PC-3 (cell line): ENCODE measurements at regions not wholly inside any gene's neighbourhood (a gene's known extent, or its start where the extent isn't known, plus 50 kb on each side); places are given as distances from the start of the nearest gene placed in this dataset.
"Not testable (repeated sequence)": the region's sequence is repeated elsewhere in the genome, so short reads cannot be mapped to it uniquely, and the experiment has no call there.

Experiments
- ATAC-seq: fragments of 200-7000 bp; cut with Tn5 transposase; 2 replicates; pipeline ENCODE4 v1.9.1; 2020; ENCODE audit warnings: mild to moderate bottlenecking, moderate library complexity
- BruUV-seq: library from RNA; stranded (reverse); fragments of 400-500 nt; replicated peaks from 2 replicates; lab custom pipeline; 2021; lab: Mats Ljungman, UMichigan
- CTCF ChIA-PET: fragments of 300-600 bp; sonication (Branson Sonifier 250); formaldehyde crosslinking; loops from one replicate; lab custom pipeline; 2022; ENCODE audit warnings: antibody characterized with exemption; lab: Charles Lee
- POLR2A ChIA-PET: fragments of 300-600 bp; sonication (Branson Sonifier 250); formaldehyde crosslinking; loops from one replicate; lab custom pipeline; 2022; ENCODE audit warnings: antibody characterized with exemption; ENCODE audit not compliant: unreplicated experiment; lab: Charles Lee
- DNase-seq: peaks from one replicate; pipeline ENCODE4 v3.0.0-alpha.2; 2015
- H2AFZ ChIP-seq: fragments of 300-600 bp; sonication (generic); 2 replicates; pipeline ENCODE4 v1.6.0; 2016; ENCODE audit warnings: antibody characterized with exemption, low read length
- H3F3A ChIP-seq: fragments of 300-600 bp; sonication (generic); one replicate; pipeline ENCODE4 v1.6.0; 2017; ENCODE audit warnings: antibody characterized with exemption, low read length, control low read depth, mild to moderate bottlenecking; ENCODE audit not compliant: unreplicated experiment
- H3K27ac ChIP-seq: fragments of 300-600 bp; sonication (generic); 2 replicates; pipeline ENCODE4 v1.5.1; 2016; ENCODE audit warnings: mild to moderate bottlenecking, low read length
- H3K27me3 ChIP-seq: fragments of 300-600 bp; sonication (generic); 2 replicates; pipeline ENCODE4 v1.6.1; 2016; ENCODE audit warnings: low read length, mixed read lengths
- H3K36me3 ChIP-seq: fragments of 300-600 bp; sonication (generic); 2 replicates; pipeline ENCODE4 v1.6.1; 2016; ENCODE audit warnings: low read depth, mixed run types, low read length, mixed read lengths
- H3K4me1 ChIP-seq: fragments of 300-600 bp; sonication (generic); 2 replicates; pipeline ENCODE4 v1.5.1; 2016; ENCODE audit warnings: low read length; ENCODE audit not compliant: insufficient read depth
- H3K4me2 ChIP-seq: fragments of 300-600 bp; sonication (generic); 2 replicates; pipeline ENCODE4 v1.6.0; 2016; ENCODE audit warnings: low read length
- H3K4me3 ChIP-seq: fragments of 300-600 bp; sonication (generic); 2 replicates; pipeline ENCODE4 v1.5.1; 2016; ENCODE audit warnings: mild to moderate bottlenecking, low read length, mixed read lengths
- H3K79me2 ChIP-seq: fragments of 300-600 bp; sonication (generic); 2 replicates; pipeline ENCODE4 v1.6.1; 2017; ENCODE audit warnings: low read length, mixed read lengths
- H3K9ac ChIP-seq: fragments of 300-600 bp; sonication (generic); 2 replicates; pipeline ENCODE4 v1.6.0; 2016; ENCODE audit warnings: mild to moderate bottlenecking, low read length
- H3K9me2 ChIP-seq: fragments of 300-600 bp; sonication (generic); replicated peaks from 2 replicates; pipeline ENCODE4 v1.6.1; 2016; ENCODE audit warnings: mixed run types, low read length, mixed read lengths
- H3K9me3 ChIP-seq: fragments of 300-600 bp; sonication (generic); 2 replicates; pipeline ENCODE4 v1.6.1; 2016; ENCODE audit warnings: low read length, mixed read lengths
- H4K20me1 ChIP-seq: fragments of 300-600 bp; sonication (generic); 2 replicates; pipeline ENCODE4 v1.6.1; 2016; ENCODE audit warnings: low read length, mixed read lengths
- EZH2 ChIP-seq: fragments of 300-600 bp; sonication (generic); IDR thresholded peaks from one replicate; pipeline ENCODE4 v1.6.1; 2017; ENCODE audit warnings: antibody characterized with exemption, mild to moderate bottlenecking, low read length; ENCODE audit not compliant: unreplicated experiment
- EZH2phosphoT487 ChIP-seq: fragments of 300-600 bp; sonication (generic); IDR thresholded peaks from 2 replicates; pipeline ENCODE4 v1.6.1; 2018; ENCODE audit warnings: mild to moderate bottlenecking, antibody characterized with exemption, low read length, borderline replicate concordance
- intact Hi-C: fragments of 100-400 bp; cut with micrococcal nuclease; formaldehyde crosslinking; loops from 2 replicates; pipeline ENCODE4 v1.9.0; 2023
- TF ChIP-seq, protein P1 (sequence below): fragments of 300-600 bp; sonication (generic); conservative IDR thresholded peaks from 2 replicates; pipeline ENCODE4 v1.5.1; 2017; ENCODE audit warnings: antibody characterized with exemption, low read depth, mild to moderate bottlenecking, low read length

DNA sequence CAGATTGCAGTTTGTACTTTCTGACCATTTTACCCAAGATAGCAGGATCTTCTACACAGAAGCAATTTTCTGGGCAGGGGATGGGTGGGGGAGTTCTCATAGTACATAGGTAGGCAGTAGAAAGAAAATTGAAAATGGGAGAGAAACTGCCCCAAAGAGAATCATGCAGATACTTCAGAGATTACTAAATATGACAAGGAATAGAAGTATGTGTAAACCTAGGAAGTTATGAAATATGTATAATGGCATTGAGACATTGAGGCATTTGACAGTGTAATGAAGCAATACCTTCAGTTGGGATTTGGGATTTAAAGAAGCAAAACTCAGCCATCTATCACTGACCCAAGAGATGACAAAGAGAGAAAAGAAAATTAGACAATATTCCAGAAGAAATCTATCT is 233.0 kb downstream of the PTN start:
- Histone ChIP-seq H3K9me2 (no peaks in the 10 kb centered on the region), H2AFZ (no peak overlapping the region), H3K36me3 (no peaks in the 10 kb centered on the region), H3K9ac (no peak overlapping the region), H3K4me1 (no peaks in the 10 kb centered on the region), H4K20me1 (no peaks in the 10 kb centered on the region), H3K27ac (no peak overlapping the region), H3K27me3 (no peaks in the 10 kb centered on the region), H3K9me3 (no peaks in the 10 kb centered on the region), H3F3A (no peaks in the 10 kb centered on the region), H3K4me2 (no peak overlapping the region), H3K4me3 (no peak overlapping the region), H3K79me2 (no peaks in the 10 kb centered on the region)
- BruUV-seq: no TSS peak
- no peak for TF ChIP-seq EZH2phosphoT487
- TF ChIP-seq EZH2: no peak
- TF ChIP-seq, protein P1, sequence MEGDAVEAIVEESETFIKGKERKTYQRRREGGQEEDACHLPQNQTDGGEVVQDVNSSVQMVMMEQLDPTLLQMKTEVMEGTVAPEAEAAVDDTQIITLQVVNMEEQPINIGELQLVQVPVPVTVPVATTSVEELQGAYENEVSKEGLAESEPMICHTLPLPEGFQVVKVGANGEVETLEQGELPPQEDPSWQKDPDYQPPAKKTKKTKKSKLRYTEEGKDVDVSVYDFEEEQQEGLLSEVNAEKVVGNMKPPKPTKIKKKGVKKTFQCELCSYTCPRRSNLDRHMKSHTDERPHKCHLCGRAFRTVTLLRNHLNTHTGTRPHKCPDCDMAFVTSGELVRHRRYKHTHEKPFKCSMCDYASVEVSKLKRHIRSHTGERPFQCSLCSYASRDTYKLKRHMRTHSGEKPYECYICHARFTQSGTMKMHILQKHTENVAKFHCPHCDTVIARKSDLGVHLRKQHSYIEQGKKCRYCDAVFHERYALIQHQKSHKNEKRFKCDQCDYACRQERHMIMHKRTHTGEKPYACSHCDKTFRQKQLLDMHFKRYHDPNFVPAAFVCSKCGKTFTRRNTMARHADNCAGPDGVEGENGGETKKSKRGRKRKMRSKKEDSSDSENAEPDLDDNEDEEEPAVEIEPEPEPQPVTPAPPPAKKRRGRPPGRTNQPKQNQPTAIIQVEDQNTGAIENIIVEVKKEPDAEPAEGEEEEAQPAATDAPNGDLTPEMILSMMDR: no peak
- intact Hi-C loops: no loop called here
- no peak for DNase-seq
- ChIA-PET POLR2A (no interaction called here), CTCF (no interaction called here)
- ATAC-seq: no peak

DNA sequence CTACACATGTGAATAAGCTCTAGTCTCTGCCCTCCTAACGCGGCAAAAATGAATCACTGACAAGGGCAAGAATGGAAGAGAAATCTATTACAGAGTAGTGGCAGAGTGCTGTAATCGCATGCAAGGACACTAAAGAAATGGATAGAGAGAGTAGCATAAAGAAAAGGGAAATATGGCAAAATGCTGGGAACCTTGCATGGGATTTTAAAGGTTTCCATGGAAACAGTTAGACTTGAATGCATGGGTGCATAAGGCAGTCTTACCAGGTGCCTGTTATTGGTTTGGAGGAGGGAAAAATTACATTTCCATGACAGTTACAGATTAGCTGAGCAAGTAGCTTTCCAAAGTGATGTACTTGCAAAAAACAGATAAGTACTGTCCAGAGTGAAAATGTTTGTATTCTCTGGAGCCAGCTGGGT is 233.4 kb downstream of the PTN start:
- intact Hi-C loops: no loop called here
- ATAC-seq (no peak; the same call in 1 of the 2 replicates), DNase-seq (peak; percentile 24)
- Histone ChIP-seq H3K27me3 (no peaks in the 10 kb centered on the region), H3K9me2 (no peaks in the 10 kb centered on the region), H3F3A (no peaks in the 10 kb centered on the region), H2AFZ (no peak overlapping the region), H3K79me2 (no peaks in the 10 kb centered on the region), H4K20me1 (no peaks in the 10 kb centered on the region), H3K4me2 (no peak overlapping the region), H3K9ac (no peak overlapping the region), H3K27ac (no peak overlapping the region), H3K9me3 (no peaks in the 10 kb centered on the region), H3K4me1 (no peaks in the 10 kb centered on the region), H3K36me3 (no peaks in the 10 kb centered on the region), H3K4me3 (no peak overlapping the region)
- CTCF ChIA-PET: no interaction called here
- no TSS peak for BruUV-seq
- TF ChIP-seq EZH2phosphoT487 (no peak), EZH2 (no peak)
- TF ChIP-seq, protein P1: no peak
- POLR2A ChIA-PET: no interaction called here

- H3K9me3 ChIP-seq, H3K4me3 ChIP-seq, intact Hi-C loops, H3F3A ChIP-seq, BruUV-seq, H3K36me3 ChIP-seq, ATAC-seq, H3K79me2 ChIP-seq, H3K27ac ChIP-seq, CTCF ChIA-PET, H3K9me2 ChIP-seq, H3K4me1 ChIP-seq, H3K27me3 ChIP-seq, H2AFZ ChIP-seq, H4K20me1 ChIP-seq, POLR2A ChIA-PET, DNase-seq, H3K9ac ChIP-seq, H3K4me2 ChIP-seq: not testable (repeated sequence)
Observed at GRCh38 chr7:137107802-137108201, 235.7 kb downstream of the PTN start.

DNA sequence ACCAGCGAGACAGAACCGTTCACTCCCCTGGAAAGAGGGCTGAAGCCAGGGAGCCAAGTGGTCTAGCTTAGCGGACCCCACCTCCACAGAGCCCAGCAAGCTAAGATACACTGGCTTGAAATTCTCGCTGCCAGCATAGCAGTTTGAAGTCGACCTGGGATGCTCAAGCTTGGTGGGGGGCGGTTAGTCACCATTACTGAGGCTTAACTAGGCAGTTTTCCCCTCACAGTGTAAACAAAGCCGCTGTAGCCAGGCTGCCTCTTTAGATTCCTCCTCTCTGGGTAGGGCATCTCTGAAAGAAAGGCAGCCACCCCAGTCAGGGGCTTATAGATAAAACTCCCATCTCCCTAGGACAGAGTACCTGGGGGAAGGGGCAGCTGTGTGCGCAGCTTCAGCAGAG is 235.1 kb downstream of the CHRM2 start:
- BruUV-seq, H3K4me2 ChIP-seq, H3K79me2 ChIP-seq, H3K36me3 ChIP-seq, intact Hi-C loops, POLR2A ChIA-PET, H3K9me3 ChIP-seq, DNase-seq, H3K4me1 ChIP-seq, H3K9me2 ChIP-seq, H2AFZ ChIP-seq, H3K27ac ChIP-seq, H3F3A ChIP-seq, CTCF ChIA-PET, H3K27me3 ChIP-seq, H4K20me1 ChIP-seq, H3K4me3 ChIP-seq, H3K9ac ChIP-seq: not testable (repeated sequence)
- peak; percentile 63; the same call in 1 of the 2 replicates for ATAC-seq
